HPDE6-E6E7 (cell line): ENCODE measurements at regions not wholly inside any gene's neighbourhood (a gene's known extent, or its start where the extent isn't known, plus 50 kb on each side); places are given as distances from the start of the nearest gene placed in this dataset.
A peak's percentile ranks its signal among the peaks of the same experiment; 100 is the strongest.
"Not testable (repeated sequence)": the region's sequence is repeated elsewhere in the genome, so short reads cannot be mapped to it uniquely, and the experiment has no call there.

Experiments used
- DNase-seq: peaks from one replicate; pipeline ENCODE4 v3.0.0; 2011; ENCODE audit warnings: missing footprints; ENCODE audit errors: extremely low spot score

DNA sequence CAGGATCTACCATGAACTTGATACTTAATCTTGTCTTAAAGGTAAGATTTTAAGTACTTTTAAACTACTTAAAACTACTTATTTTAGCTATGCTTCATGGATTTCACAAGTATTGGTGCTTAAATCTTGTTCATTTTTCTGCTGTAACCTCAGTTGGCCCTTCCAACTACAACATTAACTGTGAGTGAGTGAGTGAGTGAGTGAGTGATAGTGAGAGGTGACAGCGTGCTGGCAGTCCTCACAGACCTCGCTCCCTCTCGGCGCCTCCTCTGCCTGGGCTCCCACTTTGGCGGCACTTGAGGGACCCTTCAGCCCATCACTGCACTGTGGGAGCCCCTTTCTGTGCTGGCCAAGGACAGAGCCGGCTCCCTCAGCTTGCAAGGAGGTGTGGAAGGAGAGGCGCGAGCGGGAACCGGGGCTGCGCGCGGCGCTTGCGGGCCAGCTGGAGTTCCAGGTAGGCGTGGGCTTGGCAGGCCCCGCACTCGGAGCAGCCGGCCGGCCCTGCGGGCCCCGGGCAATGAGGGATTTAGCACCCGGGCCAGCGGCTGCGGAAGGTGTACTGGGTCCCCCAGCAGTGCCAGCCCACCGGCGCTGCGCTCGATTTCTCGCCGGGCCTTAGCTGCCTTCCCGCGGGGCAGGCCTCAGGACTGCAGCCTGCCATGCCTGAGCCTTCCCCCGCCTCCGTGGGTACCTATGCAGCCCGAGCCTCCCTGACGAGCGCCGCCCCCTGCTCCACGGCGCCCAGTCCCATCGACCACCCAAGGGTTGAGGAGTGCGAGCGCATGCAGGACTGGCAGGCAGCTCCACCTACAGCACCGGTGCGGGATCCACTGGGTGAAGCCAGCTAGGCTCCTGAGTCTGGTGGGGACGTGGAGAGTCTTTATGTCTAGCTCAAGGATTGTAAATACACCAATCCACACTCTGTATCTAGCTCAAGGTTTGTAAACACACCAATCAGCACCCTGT is 1558.6 kb upstream of the SEL1L start:
- not testable (repeated sequence) for DNase-seq

DNA sequence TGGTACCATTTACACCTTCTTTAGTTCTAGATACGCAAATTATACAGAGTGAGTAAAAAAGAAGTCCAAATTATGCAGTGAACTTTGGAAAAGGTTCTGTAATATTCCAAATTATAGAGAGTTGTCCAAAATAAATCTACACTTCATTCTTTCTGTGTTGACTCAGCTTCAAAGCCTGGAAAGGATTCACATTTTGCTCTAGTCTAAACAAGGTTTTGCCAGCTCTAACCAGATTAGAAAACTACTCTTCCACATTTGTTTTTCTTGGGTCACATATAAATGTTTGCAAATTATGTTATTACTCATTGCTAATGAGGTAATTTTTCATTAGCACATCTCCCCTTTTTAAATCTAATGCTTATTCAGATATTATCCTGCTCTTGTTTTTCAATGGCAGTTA is 1562.4 kb upstream of the SEL1L start:
- DNase-seq = no peak

DNA sequence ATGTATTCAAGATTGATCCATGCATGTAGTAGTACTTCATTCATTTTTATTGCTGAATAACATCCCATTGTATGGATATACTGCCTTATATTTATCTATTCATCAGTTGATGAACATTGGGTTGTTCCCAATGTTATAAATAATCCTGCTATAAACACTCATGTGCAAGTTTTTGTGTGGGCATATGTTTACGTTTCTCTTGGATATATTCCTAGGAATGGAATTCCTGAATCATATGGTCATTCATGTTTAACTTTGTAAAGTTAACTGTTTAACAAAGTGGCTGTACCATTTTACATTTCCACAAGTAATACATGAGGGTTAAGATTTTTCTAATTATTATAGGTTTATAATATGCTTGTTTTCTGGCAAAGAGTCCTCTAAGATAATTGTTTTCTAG is 1568.2 kb upstream of the SEL1L start:
- DNase-seq = no peak

DNA sequence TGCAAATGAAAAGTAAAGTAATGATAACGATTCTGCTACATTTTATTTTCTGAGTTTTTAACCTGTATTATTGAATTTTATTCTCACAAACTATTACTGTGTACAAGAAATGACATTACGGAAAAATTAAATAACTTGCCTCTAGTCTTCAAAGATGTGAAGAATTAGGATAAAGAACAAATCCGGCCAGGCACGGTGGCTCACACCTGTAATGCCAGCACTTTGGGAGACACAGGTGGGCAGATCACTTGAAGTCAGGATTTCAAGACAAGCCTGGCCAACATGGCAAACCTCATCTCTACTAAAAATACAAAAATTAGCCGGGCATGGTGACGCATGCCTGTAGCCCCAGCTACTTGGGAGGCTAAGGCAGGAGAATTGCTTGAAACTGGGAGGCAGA is 1584.4 kb upstream of the SEL1L start:
- no peak for DNase-seq

DNA sequence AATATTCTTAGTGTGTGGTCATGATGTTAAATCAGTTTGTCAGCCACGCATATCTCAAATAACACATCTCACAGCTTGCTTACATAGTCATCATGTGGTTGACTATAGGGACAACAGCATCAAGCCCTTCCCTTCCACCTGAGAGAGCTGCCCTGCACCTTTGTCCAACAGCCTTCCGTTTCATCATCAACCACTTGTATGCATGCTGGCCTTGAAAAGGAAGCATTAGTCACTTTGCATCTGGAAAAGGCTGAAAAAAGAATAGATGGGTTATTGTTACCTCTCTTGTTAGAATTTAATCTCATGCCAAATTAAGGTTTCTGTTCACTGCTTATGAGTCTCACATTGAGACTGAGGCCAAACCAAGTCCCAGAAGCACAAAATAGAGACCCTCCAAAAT is 1586.5 kb upstream of the SEL1L start:
- DNase-seq = peak; percentile 36

DNA sequence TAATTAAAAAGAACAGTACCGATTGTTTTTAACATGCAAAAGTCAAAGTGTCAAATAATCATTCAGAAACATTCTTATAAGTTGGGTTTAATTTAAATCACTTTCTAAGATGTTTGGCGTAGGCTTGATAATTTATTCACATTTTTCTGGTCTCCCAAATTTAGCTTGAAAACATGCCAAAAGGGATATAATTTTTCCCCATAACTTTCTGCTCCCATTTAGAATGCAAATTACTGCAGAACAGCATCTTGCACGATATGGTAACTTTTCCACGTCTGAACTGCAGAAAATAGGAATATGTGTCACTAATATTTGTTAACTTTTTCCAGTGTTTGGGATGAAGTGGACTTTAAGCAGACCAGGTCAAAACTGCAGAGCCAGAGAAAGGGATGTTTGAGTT is 1592.4 kb upstream of the SEL1L start:
- DNase-seq = no peak

DNA sequence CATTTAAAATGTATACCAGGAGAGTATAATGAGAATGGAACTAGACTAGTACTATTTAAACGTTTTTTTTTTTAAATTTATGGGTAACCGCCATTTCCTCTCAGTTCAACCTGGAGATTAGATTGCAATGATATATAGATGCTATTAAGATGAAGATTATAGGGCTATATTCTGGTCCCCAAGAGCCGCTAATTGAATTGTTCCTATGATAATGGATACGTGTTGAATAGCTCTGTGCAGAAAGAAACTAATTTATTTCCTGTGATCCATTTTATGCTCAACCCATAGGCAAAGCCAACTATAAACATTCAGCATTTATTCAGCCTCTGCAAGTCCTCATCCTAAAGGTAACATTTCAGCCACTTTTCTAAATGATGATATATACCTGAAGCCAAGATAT is 1595.1 kb upstream of the SEL1L start:
- DNase-seq = no peak

DNA sequence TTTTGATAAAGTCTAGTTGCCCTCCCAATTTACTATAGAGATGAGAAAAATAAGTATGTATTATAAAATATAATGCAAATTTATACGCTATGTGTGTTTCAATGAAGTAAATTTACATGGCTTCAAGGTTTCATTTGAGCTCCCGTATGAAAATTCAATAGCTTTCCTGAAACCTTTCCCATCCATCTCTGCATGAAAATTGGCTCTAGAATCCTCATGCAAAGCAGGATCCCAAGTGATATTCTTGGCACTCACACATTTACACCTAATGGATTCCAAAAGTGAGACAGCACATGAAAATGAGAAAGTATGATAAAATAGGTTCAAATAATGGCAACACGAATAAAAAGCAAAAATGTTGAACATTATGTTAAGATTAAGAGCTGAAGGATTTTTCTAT is 1595.8 kb upstream of the SEL1L start:
- no peak for DNase-seq

DNA sequence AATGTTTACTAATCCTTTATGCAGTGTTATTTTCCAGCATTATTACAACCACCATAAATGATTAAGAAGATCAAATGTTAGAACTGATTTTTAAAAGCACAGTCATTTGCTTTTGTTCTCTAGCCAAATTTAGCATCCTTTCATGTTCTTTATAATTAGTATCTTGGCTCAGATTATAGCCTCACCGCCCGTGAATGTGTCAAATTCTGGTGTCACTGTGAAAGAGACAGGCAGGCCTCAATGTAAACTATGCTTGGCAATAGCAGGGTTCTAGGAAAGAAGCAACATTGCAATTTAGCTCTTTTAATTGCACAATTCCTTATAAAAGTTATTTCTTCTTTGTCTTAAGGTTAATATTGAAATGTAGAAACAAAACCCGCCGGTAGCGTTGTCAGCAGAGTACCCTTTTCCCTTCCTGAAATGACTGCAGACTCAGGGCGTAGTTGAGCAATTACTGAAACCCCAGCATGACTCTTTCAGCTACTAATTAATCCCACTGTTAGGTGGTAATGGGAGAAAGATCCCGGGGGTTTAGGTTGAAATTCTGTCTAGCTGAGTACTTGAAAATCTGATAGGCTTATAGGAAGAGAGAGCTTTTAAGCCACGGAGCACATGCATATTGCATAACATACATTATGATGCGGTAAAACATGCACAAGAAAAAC is 1600.5 kb upstream of the SEL1L start:
- DNase-seq = no peak

DNA sequence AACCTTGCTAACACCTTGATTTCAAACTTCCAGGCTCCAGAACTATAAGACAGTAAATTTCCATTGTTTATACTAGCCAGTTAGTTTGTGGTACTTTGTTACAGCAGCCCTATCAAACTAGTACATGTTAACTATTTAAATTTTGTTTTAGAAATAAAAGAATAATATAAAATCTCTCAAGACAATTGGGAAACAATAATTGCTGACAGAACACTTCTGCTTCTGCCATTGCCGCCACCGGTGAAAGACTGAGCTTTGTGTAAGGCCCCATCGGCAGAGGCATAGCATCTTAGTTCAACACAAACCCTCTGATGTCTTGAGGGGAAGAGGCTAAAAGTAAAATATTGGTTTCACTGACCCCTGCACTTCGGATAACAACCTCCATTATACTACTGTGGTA is 1607.1 kb upstream of the SEL1L start:
- DNase-seq = no peak

DNA sequence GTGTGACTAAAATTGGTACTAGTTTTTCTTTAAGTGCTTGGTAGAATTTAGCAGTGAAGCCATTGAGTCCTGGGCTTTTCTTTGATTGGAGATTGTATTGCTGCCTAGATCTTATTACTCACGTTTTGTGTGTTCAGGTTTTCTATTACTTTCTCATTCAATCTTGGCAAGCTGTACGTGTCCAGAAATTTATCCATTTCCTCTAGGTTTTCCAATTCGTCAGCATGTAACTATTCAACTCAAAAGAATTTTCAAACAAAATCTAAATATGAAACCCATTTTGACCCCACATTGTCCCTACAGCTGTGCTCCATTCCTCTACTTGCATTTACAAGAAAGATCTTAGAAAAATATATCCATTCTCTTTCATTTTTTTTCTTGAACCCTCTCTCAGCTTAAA is 1613.4 kb upstream of the SEL1L start:
- no peak for DNase-seq

DNA sequence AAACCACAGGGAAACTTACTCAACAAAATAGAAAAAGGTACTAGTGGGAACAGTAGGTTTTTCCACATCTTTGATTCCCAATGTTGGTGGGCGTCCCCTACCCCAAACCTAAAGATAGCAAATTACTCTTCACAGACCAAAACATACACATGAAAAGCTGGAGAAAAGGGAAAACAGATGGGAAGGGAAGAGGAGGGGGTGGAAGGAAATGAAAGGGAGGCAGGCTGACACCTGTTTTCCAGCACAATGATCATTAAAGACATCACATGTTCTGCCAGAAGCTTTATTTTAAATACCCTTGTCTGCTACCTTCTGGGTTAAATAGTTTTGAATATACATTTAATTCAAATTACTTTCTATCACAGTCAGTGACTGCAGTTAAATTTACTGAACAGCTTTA is 1617.9 kb upstream of the SEL1L start:
- DNase-seq = no peak

DNA sequence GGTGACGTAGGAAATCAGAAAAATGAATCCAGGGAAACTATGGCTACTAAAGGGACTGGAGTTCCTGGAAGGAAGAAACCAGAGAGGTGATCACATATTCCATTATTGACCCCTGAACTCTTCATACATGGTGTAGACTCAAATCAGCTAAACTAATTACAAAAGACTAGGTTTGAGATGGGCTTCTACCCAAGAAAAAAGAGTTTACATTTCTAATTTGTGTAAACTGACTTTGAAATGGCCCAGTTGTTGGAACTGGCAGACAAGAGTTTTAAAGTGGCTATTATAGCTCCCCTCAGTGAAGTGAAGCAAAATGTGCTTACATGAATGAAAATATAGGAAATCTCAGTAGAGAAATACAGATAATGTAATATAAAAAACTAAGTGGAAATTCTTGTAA is 1619.4 kb upstream of the SEL1L start:
- no peak for DNase-seq

DNA sequence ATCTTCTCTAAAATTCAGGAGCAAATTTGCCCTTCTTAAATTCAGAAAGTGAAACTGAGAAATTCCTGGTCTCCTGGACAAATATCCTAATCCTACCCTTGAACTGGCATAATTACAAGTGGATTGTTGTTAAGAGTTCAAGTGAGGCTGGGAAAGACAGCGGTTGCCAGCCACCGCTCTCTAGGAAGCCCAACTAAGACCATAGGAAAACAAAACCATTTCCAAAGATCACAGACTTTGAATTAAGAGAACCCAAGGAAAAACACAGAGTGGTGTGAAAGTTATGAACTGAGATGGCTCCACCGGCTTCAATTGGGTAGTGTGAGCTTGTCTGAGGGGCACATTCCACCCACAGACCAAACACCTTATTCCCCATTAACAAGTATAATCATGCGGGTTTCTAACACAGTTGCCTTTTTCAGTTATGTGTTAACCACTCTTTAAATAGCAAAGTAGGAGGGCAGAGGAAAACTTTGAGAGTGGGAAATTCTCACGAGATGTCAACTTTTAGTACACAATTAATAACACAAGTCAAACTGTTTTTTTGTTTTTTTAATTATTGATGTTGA is 1628.8 kb upstream of the SEL1L start:
- no peak for DNase-seq

DNA sequence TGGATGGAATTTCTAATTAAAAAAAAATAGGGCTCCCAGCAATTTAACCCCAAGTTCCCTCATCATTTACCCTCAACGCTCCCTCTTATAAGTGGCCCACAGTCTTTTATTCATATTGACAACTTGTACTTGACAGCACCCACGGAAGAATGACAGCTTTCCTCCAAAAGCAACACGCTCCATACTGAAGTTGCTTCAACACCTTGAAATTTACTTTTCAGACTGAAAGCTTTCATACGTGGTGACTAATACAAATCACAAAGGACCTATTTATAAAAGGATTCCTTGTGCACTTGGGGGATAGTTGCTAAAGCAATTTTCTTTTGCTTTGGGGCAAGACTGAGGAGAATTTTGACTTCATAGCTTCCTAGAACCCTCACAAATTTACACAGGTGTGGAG is 1629.4 kb upstream of the SEL1L start:
- no peak for DNase-seq

DNA sequence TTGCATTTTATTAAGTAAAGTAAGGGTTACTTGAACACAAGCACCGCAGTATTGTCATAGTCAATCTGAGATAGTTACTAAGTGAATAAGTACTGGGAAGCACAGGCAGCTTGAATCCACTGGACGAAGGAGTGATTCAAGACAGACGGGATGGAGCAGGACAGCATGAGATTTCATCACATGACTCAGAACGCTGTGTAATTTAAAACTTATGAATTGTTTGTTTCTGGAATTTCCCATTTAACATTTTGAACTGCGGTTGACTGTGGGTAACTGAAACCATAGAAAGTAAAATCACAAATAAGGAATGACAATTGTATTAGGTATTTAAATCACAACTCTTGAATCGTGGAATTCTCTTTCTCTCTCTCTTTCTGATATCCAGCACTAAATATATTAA is 1630.4 kb upstream of the SEL1L start:
- peak; percentile 29 for DNase-seq

DNA sequence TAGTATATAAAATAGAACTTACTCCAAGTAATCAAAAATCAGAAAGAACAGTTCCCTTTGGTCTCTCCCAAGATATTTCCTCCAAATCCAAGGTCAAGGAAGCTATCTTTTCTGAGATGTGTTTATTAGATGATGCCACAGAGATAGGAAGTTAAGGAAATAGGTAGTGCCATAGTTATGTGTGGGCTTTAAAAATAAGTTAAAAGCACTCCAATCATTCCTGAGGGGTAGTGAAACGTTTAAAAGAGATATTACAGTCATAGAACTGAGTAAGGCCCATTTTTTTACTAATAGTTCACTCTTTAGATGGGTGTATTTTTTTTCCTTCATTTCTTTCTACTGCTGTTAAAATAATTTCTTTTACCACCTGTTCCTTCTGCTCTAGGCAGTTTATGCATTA is 1630.9 kb upstream of the SEL1L start:
- DNase-seq = no peak

DNA sequence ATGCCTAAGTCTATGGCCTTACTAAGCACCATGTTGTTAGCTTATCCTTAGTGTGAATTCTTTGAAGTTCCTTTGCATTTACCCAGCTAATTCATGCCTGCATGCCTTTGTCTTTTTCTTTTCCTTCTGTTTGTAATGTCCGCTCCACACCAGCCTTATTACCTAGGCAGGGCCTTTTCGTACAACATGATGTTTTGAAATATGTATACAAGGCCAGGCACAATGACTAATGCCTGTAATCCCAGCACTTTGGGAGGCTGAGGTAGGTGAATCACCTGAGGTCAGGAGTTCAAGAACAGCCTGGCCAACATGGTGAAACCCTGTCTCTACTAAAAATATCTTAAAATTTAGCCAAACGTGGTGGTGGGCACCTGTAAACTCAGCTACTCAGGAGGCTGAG is 1636.5 kb upstream of the SEL1L start:
- DNase-seq = no peak

DNA sequence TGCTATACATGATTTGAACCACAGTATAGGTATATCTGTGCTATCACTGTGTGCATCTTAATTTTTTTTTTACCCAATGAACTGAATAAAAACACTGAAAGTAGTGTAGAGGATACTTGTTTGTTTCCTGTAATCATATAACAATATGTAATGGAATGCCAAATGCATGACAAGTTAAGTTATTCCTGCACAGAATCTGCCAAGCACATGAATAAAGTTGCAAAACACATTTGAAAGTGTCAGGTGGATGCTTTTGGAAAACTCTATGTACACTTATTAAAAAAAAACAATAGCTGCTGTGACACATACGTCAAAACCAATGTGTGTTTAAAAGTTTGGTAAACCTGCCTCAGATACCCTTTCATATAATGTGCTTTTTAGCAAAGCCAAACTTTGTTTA is 1638.1 kb upstream of the SEL1L start:
- DNase-seq = no peak

DNA sequence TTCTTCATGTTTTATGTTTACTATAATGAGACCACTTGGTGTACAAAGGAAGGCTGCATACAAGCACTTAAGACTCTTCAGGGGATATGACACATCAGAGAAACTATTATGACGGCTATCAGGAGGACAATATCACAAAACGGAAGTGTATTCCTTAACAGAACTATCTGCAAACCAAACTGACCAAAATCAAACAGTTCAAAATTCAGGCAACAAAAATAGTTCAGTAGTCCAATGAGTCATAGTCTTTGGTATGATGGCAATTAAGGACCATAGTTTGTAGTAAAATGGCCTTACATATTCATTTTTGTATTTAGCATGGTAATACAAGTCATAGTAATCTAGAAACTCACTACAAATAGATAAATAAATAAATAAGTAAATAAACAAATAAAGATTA is 1638.7 kb upstream of the SEL1L start:
- DNase-seq = no peak

DNA sequence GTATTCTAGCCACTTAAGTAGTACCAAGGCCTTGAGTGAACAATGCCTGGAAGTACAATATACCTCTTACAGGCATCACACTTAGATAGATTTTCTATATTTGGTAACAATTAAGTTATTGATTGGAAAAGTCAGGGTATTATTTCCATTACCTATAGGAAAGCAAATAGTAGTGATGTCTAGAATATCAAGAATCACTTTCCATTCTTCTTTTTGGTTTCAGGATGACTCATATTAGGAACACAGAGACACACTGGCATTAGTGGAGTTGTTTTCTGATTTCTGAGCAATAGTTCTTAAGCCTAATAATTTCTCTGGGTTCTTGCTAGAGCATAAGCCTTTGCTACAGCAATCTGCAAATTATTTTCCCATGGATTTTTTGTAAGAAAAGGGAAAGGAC is 1640.0 kb upstream of the SEL1L start:
- no peak for DNase-seq

DNA sequence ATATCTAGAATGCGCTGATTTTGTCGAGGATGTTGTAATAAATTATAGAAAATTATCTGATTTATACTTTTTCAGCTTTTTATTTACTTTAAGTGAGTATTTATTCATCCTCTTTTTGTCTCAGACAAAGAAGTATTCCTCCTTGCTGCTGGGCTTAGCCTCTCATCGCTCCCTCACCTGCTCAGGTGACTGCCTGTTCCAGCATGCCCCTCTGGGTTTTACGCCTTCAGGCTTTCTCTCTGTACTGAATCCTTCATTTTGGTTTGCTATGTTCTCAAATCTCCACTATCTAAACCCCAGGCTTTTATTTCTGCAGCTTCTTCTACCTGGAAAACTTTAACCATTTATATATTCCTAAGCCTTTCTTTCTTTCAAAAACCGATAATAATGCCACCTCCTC is 1650.9 kb upstream of the SEL1L start:
- DNase-seq = peak; percentile 23

DNA sequence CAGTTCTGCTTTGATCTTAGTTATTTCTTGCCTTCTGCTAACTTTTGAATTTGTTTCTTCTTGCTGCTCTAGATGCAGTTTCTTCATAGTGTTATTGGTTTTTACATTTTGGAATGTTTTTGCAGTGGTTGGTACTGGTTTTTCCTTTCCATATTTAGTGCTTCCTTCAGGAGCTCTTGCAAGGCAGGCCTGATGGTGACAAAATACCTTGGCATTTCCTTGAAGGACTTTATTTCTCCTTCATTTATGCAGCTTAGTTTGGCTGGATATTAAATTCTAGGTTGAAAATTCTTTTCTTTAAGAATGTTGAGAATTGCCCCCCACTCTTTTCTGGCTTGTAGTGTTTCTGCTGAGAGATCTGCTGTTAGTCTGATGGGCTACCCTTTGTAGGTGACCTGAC is 1654.7 kb upstream of the SEL1L start:
- DNase-seq = not testable (repeated sequence)
